Neural cell (in vitro differentiated cells): ENCODE measurements at regions not wholly inside any gene's neighbourhood (a gene's known extent, or its start where the extent isn't known, plus 50 kb on each side); places are given as distances from the start of the nearest gene placed in this dataset.

Experiments
- H2AFZ ChIP-seq: fragments of 200-600, 300-800 bp; sonication (generic), shearing (Covaris generic); 2 replicates; pipeline ENCODE4 v1.6.0; 2014; ENCODE audit warnings: low read depth, mild to moderate bottlenecking, antibody characterized with exemption, low read length, moderate library complexity
- H3F3A ChIP-seq: fragments of 200-600 bp; shearing (Covaris generic); 2 replicates; pipeline ENCODE4 v1.6.1; 2016; ENCODE audit warnings: mild to moderate bottlenecking, moderate library complexity, mixed read lengths, antibody characterized with exemption, low read length; ENCODE audit not compliant: insufficient read depth, poor library complexity, severe bottlenecking
- H3K27ac ChIP-seq: fragments of 200-600, 300-800 bp; sonication (generic), shearing (Covaris generic); 2 replicates; pipeline ENCODE4 v1.5.1; 2014; ENCODE audit warnings: mild to moderate bottlenecking, low read length, moderate library complexity
- H3K27me3 ChIP-seq: fragments of 300-800, 200-600 bp; sonication (generic), shearing (Covaris generic); 2 replicates; pipeline ENCODE4 v1.6.0; 2014; ENCODE audit warnings: mild to moderate bottlenecking, low read depth, low read length, moderate library complexity; ENCODE audit not compliant: insufficient read depth
- H3K36me3 ChIP-seq: fragments of 300-800, 200-600 bp; sonication (generic), shearing (Covaris generic); 2 replicates; pipeline ENCODE4 v1.5.1; 2014; ENCODE audit warnings: mild to moderate bottlenecking, antibody characterized with exemption, low read length, moderate library complexity; ENCODE audit not compliant: insufficient read depth
- H3K4me2 ChIP-seq: fragments of 300-800, 200-600 bp; sonication (generic), shearing (Covaris generic); 2 replicates; pipeline ENCODE4 v1.6.0; 2014; ENCODE audit warnings: mild to moderate bottlenecking, low read length
- H3K4me3 ChIP-seq: fragments of 300-800, 200-600 bp; sonication (generic), shearing (Covaris generic); 2 replicates; pipeline ENCODE4 v1.5.1; 2014; ENCODE audit warnings: mild to moderate bottlenecking, low read length, moderate library complexity
- H3K79me2 ChIP-seq: fragments of 200-600 bp; shearing (Covaris generic); replicated peaks from 2 replicates; pipeline ENCODE4 v1.6.0; 2014; ENCODE audit warnings: mild to moderate bottlenecking, low read length, moderate library complexity; ENCODE audit not compliant: insufficient read depth
- H3K9ac ChIP-seq: fragments of 300-800, 200-600 bp; sonication (generic), shearing (Covaris generic); 2 replicates; pipeline ENCODE4 v1.6.1; 2016; ENCODE audit warnings: mild to moderate bottlenecking, low read length, mixed read lengths
- H3K9me2 ChIP-seq: fragments of 200-600 bp; shearing (Covaris generic); 2 replicates; pipeline ENCODE4 v1.6.1; 2016; ENCODE audit warnings: mild to moderate bottlenecking, low read length, mixed read lengths; ENCODE audit not compliant: insufficient read depth
- H3K9me3 ChIP-seq: fragments of 200-600, 300-800 bp; sonication (generic), shearing (Covaris generic); 2 replicates; pipeline ENCODE4 v1.6.1; 2016; ENCODE audit warnings: mild to moderate bottlenecking, mixed run types, low read length, moderate library complexity, mixed read lengths
- H4K20me1 ChIP-seq: fragments of 200-600 bp; shearing (Covaris generic); 2 replicates; pipeline ENCODE4 v1.6.1; 2016; ENCODE audit warnings: mild to moderate bottlenecking, mixed run types; ENCODE audit not compliant: insufficient read depth
- EP300 ChIP-seq: fragments of 450-650 bp; conservative IDR thresholded peaks from 2 replicates; pipeline ENCODE4 v1.6.1; 2014; ENCODE audit warnings: antibody characterized with exemption, mild to moderate bottlenecking, moderate library complexity; ENCODE audit not compliant: poor library complexity, severe bottlenecking
- EZH2 ChIP-seq: fragments of 200-600, 300-800 bp; shearing (Covaris generic), sonication (generic); IDR thresholded peaks from 2 replicates; pipeline ENCODE4 v1.6.1; 2014; ENCODE audit warnings: antibody characterized with exemption, low read length, borderline replicate concordance, mild to moderate bottlenecking; ENCODE audit not compliant: insufficient read depth, poor library complexity, severe bottlenecking
- MXI1 ChIP-seq: fragments of 450-650 bp; conservative IDR thresholded peaks from 2 replicates; pipeline ENCODE4 v1.6.1; 2014; ENCODE audit warnings: antibody characterized with exemption, mild to moderate bottlenecking; ENCODE audit not compliant: poor library complexity, severe bottlenecking
- POLR2AphosphoS5 ChIP-seq: IDR thresholded peaks from 2 replicates; pipeline ENCODE4 v1.6.1; 2012
- RAD21 ChIP-seq: fragments of 450-650 bp; conservative IDR thresholded peaks from 2 replicates; pipeline ENCODE4 v1.6.1; 2014; ENCODE audit warnings: antibody characterized with exemption, mild to moderate bottlenecking, moderate library complexity
- REST ChIP-seq: IDR thresholded peaks from 2 replicates; pipeline ENCODE4 v1.6.1; 2012; ENCODE audit warnings: borderline replicate concordance
- SMC3 ChIP-seq: fragments of 450-650 bp; conservative IDR thresholded peaks from 2 replicates; pipeline ENCODE4 v1.6.1; 2014; ENCODE audit warnings: antibody characterized with exemption, mild to moderate bottlenecking, moderate library complexity; ENCODE audit not compliant: poor library complexity
- TAF1 ChIP-seq: IDR thresholded peaks from 2 replicates; pipeline ENCODE4 v1.6.1; 2012; ENCODE audit warnings: low read depth
- TF ChIP-seq, protein P1 (sequence below): fragments of 450-650 bp; IDR thresholded peaks from 2 replicates; pipeline ENCODE4 v1.5.1; 2014; ENCODE audit warnings: antibody characterized with exemption, mild to moderate bottlenecking, moderate library complexity; ENCODE audit not compliant: poor library complexity, severe bottlenecking

DNA sequence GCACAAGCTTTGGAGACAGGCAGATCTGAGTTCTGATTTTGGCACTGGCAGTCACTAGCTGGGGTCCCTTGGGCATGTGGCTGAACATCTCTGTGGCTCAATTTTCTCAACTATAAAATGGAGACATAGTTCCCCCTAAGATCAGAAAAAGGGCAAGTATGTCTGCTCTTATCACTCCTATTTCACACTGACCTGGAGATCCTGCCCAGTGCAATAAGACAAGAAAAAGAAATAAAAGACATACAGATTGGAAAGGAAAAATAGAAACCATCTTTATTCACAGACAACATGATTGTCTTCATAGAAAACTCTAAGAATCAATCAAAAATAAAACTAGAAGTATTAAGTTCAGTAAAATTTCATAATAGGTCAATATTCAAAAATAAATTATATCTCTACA is 56.0 kb upstream of the LHX1 start:
- Histone ChIP-seq H3K4me2 (no peak overlapping the region), H3K79me2 (no peaks in the 10 kb centered on the region), H3K4me3 (no peak overlapping the region), H3K27me3 (peaks cover 52% of the 10 kb centered on the region), H2AFZ (no peak overlapping the region), H4K20me1 (no peaks in the 10 kb centered on the region), H3K9ac (no peak overlapping the region), H3F3A (no peaks in the 10 kb centered on the region), H3K9me3 (no peaks in the 10 kb centered on the region), H3K9me2 (no peaks in the 10 kb centered on the region), H3K36me3 (no peaks in the 10 kb centered on the region), H3K27ac (no peak overlapping the region)
- no peak for TF ChIP-seq TAF1
- no peak for TF ChIP-seq MXI1
- TF ChIP-seq, protein P1, sequence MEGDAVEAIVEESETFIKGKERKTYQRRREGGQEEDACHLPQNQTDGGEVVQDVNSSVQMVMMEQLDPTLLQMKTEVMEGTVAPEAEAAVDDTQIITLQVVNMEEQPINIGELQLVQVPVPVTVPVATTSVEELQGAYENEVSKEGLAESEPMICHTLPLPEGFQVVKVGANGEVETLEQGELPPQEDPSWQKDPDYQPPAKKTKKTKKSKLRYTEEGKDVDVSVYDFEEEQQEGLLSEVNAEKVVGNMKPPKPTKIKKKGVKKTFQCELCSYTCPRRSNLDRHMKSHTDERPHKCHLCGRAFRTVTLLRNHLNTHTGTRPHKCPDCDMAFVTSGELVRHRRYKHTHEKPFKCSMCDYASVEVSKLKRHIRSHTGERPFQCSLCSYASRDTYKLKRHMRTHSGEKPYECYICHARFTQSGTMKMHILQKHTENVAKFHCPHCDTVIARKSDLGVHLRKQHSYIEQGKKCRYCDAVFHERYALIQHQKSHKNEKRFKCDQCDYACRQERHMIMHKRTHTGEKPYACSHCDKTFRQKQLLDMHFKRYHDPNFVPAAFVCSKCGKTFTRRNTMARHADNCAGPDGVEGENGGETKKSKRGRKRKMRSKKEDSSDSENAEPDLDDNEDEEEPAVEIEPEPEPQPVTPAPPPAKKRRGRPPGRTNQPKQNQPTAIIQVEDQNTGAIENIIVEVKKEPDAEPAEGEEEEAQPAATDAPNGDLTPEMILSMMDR = no peak
- no peak for TF ChIP-seq POLR2AphosphoS5
- TF ChIP-seq EZH2 = no peak
- TF ChIP-seq EP300 = no peak
- TF ChIP-seq SMC3 = no peak
- no peak for TF ChIP-seq REST
- TF ChIP-seq RAD21 = no peak

GRCh38 chr17:36884495-36885152 is 52.7 kb upstream of the LHX1 start:
- TF ChIP-seq MXI1 (no peak), EP300 (no peak), POLR2AphosphoS5 (no peak), TAF1 (no peak)
- TF ChIP-seq, protein P1 = no peak
- Histone ChIP-seq H2AFZ (no peak overlapping the region), H4K20me1 (no peaks in the 10 kb centered on the region), H3K4me2 (no peak overlapping the region), H3K27ac (no peak overlapping the region), H3K9me2 (no peaks in the 10 kb centered on the region), H3K27me3 (peaks cover 48% of the 10 kb centered on the region), H3K79me2 (no peaks in the 10 kb centered on the region), H3F3A (no peaks in the 10 kb centered on the region), H3K9ac (no peak overlapping the region), H3K9me3 (no peaks in the 10 kb centered on the region), H3K36me3 (no peaks in the 10 kb centered on the region), H3K4me3 (no peak overlapping the region)
